Esophagus mucosa (tissue), 1 donor: ENCODE measurements at regions not wholly inside any gene's neighbourhood (a gene's known extent, or its start where the extent isn't known, plus 50 kb on each side); places are given as distances from the start of the nearest gene placed in this dataset.

Source experiments
- ATAC-seq: fragments of 200-7000 bp; cut with Tn5 transposase; one replicate; pipeline ENCODE4 v1.9.1; 2020
- donor health status: DM: yes; HTN: yes; CAD: no.

GRCh38 chr1:29828526-29829447 is 592.5 kb downstream of the PTPRU start:
- ATAC-seq = no peak

- ATAC-seq = no peak
Observed at GRCh38 chr1:29827801-29828525, 591.6 kb downstream of the PTPRU start.

GRCh38 chr1:29827237-29827750 is 591.0 kb downstream of the PTPRU start:
- no peak for ATAC-seq

GRCh38 chr1:29826646-29827045 is 590.3 kb downstream of the PTPRU start:
- no peak for ATAC-seq

GRCh38 chr1:29825941-29826415 is 589.7 kb downstream of the PTPRU start:
- ATAC-seq = no peak

GRCh38 chr1:29825274-29825940 is 589.1 kb downstream of the PTPRU start:
- no peak for ATAC-seq

- ATAC-seq = no peak
Observed at GRCh38 chr1:29824511-29825273, 588.4 kb downstream of the PTPRU start.

GRCh38 chr1:29824025-29824424 is 587.7 kb downstream of the PTPRU start:
- no peak for ATAC-seq

GRCh38 chr1:29823561-29823960 is 587.2 kb downstream of the PTPRU start:
- ATAC-seq = no peak

- no peak for ATAC-seq
Observed at GRCh38 chr1:29821605-29822004, 585.3 kb downstream of the PTPRU start.

GRCh38 chr1:29820401-29820800 is 584.1 kb downstream of the PTPRU start:
- no peak for ATAC-seq

GRCh38 chr1:29812408-29813135 is 576.2 kb downstream of the PTPRU start:
- no peak for ATAC-seq

- ATAC-seq = no peak
Observed at GRCh38 chr1:29811727-29812407, 575.5 kb downstream of the PTPRU start.

GRCh38 chr1:29811247-29811646 is 574.9 kb downstream of the PTPRU start:
- ATAC-seq = no peak

GRCh38 chr1:29810121-29811120 is 574.1 kb downstream of the PTPRU start:
- no peak for ATAC-seq

GRCh38 chr1:29809446-29810120 is 573.3 kb downstream of the PTPRU start:
- no peak for ATAC-seq

GRCh38 chr1:29808141-29808995 is 572.0 kb downstream of the PTPRU start:
- ATAC-seq = no peak

- no peak for ATAC-seq
Observed at GRCh38 chr1:29807689-29808088, 571.4 kb downstream of the PTPRU start.
